IgD-negative memory B cell (primary cell): ENCODE measurements at regions not wholly inside any gene's neighbourhood (a gene's known extent, or its start where the extent isn't known, plus 50 kb on each side); places are given as distances from the start of the nearest gene placed in this dataset.

Source experiments
- H3K27ac Mint-ChIP-seq, 3 donors: one replicate each; pipeline ENCODE4 v1.8.0; 2020 to 2022; ENCODE audit warnings: mild to moderate bottlenecking in 3 of 3, mixed read lengths in 3 of 3, moderate library complexity in 1 of 3
- H3K27me3 Mint-ChIP-seq: one replicate; pipeline ENCODE4 v1.8.0; 2021; ENCODE audit warnings: mixed read lengths
- H3K36me3 Mint-ChIP-seq: one replicate; pipeline ENCODE4 v1.8.0; 2020; ENCODE audit warnings: mild to moderate bottlenecking, mixed read lengths
- H3K4me1 Mint-ChIP-seq, 3 donors: one replicate each; pipeline ENCODE4 v1.8.0; 2020 to 2022; ENCODE audit warnings: mixed read lengths in 3 of 3, mild to moderate bottlenecking in 1 of 3
- H3K4me3 Mint-ChIP-seq, 4 donors: one replicate each; pipeline ENCODE4 v1.8.0; 2020 to 2022; ENCODE audit warnings: mild to moderate bottlenecking in 4 of 4, mixed read lengths in 4 of 4, moderate library complexity in 3 of 4
- H3K9me3 Mint-ChIP-seq, 3 donors: one replicate each; pipeline ENCODE4 v1.8.0; 2020 to 2021; ENCODE audit warnings: mixed read lengths in 3 of 3, mild to moderate bottlenecking in 1 of 3

GRCh38 chr5:125126050-125126449, 379.6 kb upstream of the ZNF608 start:
- H3K27ac Mint-ChIP-seq = no peak overlapping the region
- H3K4me3 Mint-ChIP-seq = no peak overlapping the region
- H3K27me3 Mint-ChIP-seq = no peaks in the 10 kb centered on the region
- H3K36me3 Mint-ChIP-seq = no peaks in the 10 kb centered on the region
- H3K4me1 Mint-ChIP-seq = no peaks in the 10 kb centered on the region
- no peaks in the 10 kb centered on the region for H3K9me3 Mint-ChIP-seq

- H3K4me3 Mint-ChIP-seq = no peak overlapping the region
- no peaks in the 10 kb centered on the region for H3K27me3 Mint-ChIP-seq
- peak overlapping the region in 1 of 3 donors; percentile 11 for H3K27ac Mint-ChIP-seq
- H3K4me1 Mint-ChIP-seq = no peaks in the 10 kb centered on the region
- no peaks in the 10 kb centered on the region for H3K36me3 Mint-ChIP-seq
- no peaks in the 10 kb centered on the region for H3K9me3 Mint-ChIP-seq
Measured at GRCh38 chr5:125129151-125129806, 382.8 kb upstream of the ZNF608 start.

- H3K36me3 Mint-ChIP-seq = no peaks in the 10 kb centered on the region
- no peak overlapping the region for H3K4me3 Mint-ChIP-seq
- no peaks in the 10 kb centered on the region for H3K9me3 Mint-ChIP-seq
- no peak overlapping the region for H3K27ac Mint-ChIP-seq
- H3K27me3 Mint-ChIP-seq = no peaks in the 10 kb centered on the region
- no peaks in the 10 kb centered on the region for H3K4me1 Mint-ChIP-seq
Measured at GRCh38 chr5:125130591-125130990, 384.2 kb upstream of the ZNF608 start.

- Mint-ChIP-seq H3K27me3 (no peaks in the 10 kb centered on the region), H3K4me1 (no peaks in the 10 kb centered on the region), H3K9me3 (peaks cover 0 to 2% (median 0%) of the 10 kb centered on the region in 3 donors), H3K27ac (no peak overlapping the region), H3K36me3 (no peaks in the 10 kb centered on the region), H3K4me3 (no peak overlapping the region)
Measured at GRCh38 chr5:125134216-125135081, 388.0 kb upstream of the ZNF608 start.

- Mint-ChIP-seq H3K4me1 (peaks cover 0 to 4% (median 2%) of the 10 kb centered on the region in 3 donors), H3K36me3 (no peaks in the 10 kb centered on the region), H3K9me3 (peaks cover 0 to 2% (median 0%) of the 10 kb centered on the region in 3 donors), H3K27me3 (no peaks in the 10 kb centered on the region), H3K4me3 (no peak overlapping the region), H3K27ac (no peak overlapping the region)
Measured at GRCh38 chr5:125137535-125137934, 391.1 kb upstream of the ZNF608 start.

- peaks cover 2 to 4% (median 3%) of the 10 kb centered on the region in 3 donors for H3K4me1 Mint-ChIP-seq
- peaks cover 0 to 2% (median 0%) of the 10 kb centered on the region in 3 donors for H3K9me3 Mint-ChIP-seq
- H3K4me3 Mint-ChIP-seq = no peak overlapping the region
- peaks cover 2% of the 10 kb centered on the region for H3K36me3 Mint-ChIP-seq
- H3K27ac Mint-ChIP-seq = no peak overlapping the region
- no peaks in the 10 kb centered on the region for H3K27me3 Mint-ChIP-seq
Measured at GRCh38 chr5:125138266-125138665, 391.8 kb upstream of the ZNF608 start.

GRCh38 chr5:125139590-125139989, 393.2 kb upstream of the ZNF608 start:
- Mint-ChIP-seq H3K9me3 (peaks cover 0 to 2% (median 0%) of the 10 kb centered on the region in 3 donors), H3K27ac (no peak overlapping the region), H3K4me1 (peaks cover 7 to 8% (median 8%) of the 10 kb centered on the region in 3 donors), H3K36me3 (peaks cover 2% of the 10 kb centered on the region), H3K27me3 (no peaks in the 10 kb centered on the region), H3K4me3 (no peak overlapping the region)

- Mint-ChIP-seq H3K4me3 (no peak overlapping the region), H3K36me3 (peaks cover 2% of the 10 kb centered on the region), H3K27ac (no peak overlapping the region), H3K27me3 (no peaks in the 10 kb centered on the region), H3K4me1 (peaks cover 7 to 8% (median 8%) of the 10 kb centered on the region in 3 donors), H3K9me3 (peaks cover 0 to 2% (median 0%) of the 10 kb centered on the region in 3 donors)
Measured at GRCh38 chr5:125140220-125140619, 393.8 kb upstream of the ZNF608 start.

GRCh38 chr5:125140855-125141254, 394.4 kb upstream of the ZNF608 start:
- peaks cover 2% of the 10 kb centered on the region for H3K36me3 Mint-ChIP-seq
- peaks cover 0 to 2% (median 0%) of the 10 kb centered on the region in 3 donors for H3K9me3 Mint-ChIP-seq

GRCh38 chr5:125142458-125142857, 396.0 kb upstream of the ZNF608 start:
- Mint-ChIP-seq H3K27ac (no peak overlapping the region), H3K9me3 (peaks cover 0 to 1% (median 0%) of the 10 kb centered on the region in 3 donors), H3K36me3 (peaks cover 2% of the 10 kb centered on the region), H3K4me3 (no peak overlapping the region), H3K4me1 (peaks cover 7 to 8% (median 8%) of the 10 kb centered on the region in 3 donors), H3K27me3 (no peaks in the 10 kb centered on the region)

More at GRCh38 chr5:125140855-125141254, 394.4 kb upstream of the ZNF608 start:
- H3K27me3 Mint-ChIP-seq = no peaks in the 10 kb centered on the region
- H3K4me1 Mint-ChIP-seq = peaks cover 7 to 8% (median 8%) of the 10 kb centered on the region in 3 donors
- H3K27ac Mint-ChIP-seq = no peak overlapping the region
- peak overlapping the region in 1 of 4 donors; percentile 35 for H3K4me3 Mint-ChIP-seq

- Mint-ChIP-seq H3K36me3 (peaks cover 2% of the 10 kb centered on the region), H3K27ac (no peak overlapping the region), H3K27me3 (no peaks in the 10 kb centered on the region), H3K4me3 (no peak overlapping the region), H3K4me1 (peaks cover 7 to 8% (median 8%) of the 10 kb centered on the region in 3 donors), H3K9me3 (no peaks in the 10 kb centered on the region)
Measured at GRCh38 chr5:125143011-125143410, 396.6 kb upstream of the ZNF608 start.

GRCh38 chr5:125148076-125148475, 401.6 kb upstream of the ZNF608 start:
- no peaks in the 10 kb centered on the region for H3K36me3 Mint-ChIP-seq
- peaks cover 7 to 16% (median 12%) of the 10 kb centered on the region in 3 donors for H3K4me1 Mint-ChIP-seq
- peaks cover 2% of the 10 kb centered on the region for H3K27me3 Mint-ChIP-seq
- H3K4me3 Mint-ChIP-seq = no peak overlapping the region
- no peaks in the 10 kb centered on the region for H3K9me3 Mint-ChIP-seq
- no peak overlapping the region for H3K27ac Mint-ChIP-seq

- H3K27ac Mint-ChIP-seq = no peak overlapping the region
- peaks cover 8 to 16% (median 15%) of the 10 kb centered on the region in 3 donors for H3K4me1 Mint-ChIP-seq
- H3K9me3 Mint-ChIP-seq = no peaks in the 10 kb centered on the region
- H3K4me3 Mint-ChIP-seq = no peak overlapping the region
- H3K27me3 Mint-ChIP-seq = peaks cover 3% of the 10 kb centered on the region
- no peaks in the 10 kb centered on the region for H3K36me3 Mint-ChIP-seq
Measured at GRCh38 chr5:125148706-125149105, 402.3 kb upstream of the ZNF608 start.

- Mint-ChIP-seq H3K9me3 (no peaks in the 10 kb centered on the region), H3K4me3 (no peak overlapping the region), H3K36me3 (no peaks in the 10 kb centered on the region), H3K27ac (no peak overlapping the region), H3K27me3 (peaks cover 3% of the 10 kb centered on the region), H3K4me1 (peaks cover 4 to 12% (median 11%) of the 10 kb centered on the region in 3 donors)
Measured at GRCh38 chr5:125149110-125149509, 402.7 kb upstream of the ZNF608 start.

GRCh38 chr5:125149527-125149926, 403.1 kb upstream of the ZNF608 start:
- H3K4me1 Mint-ChIP-seq = peaks cover 4 to 11% (median 10%) of the 10 kb centered on the region in 3 donors
- peaks cover 3% of the 10 kb centered on the region for H3K27me3 Mint-ChIP-seq
- no peaks in the 10 kb centered on the region for H3K36me3 Mint-ChIP-seq
- no peaks in the 10 kb centered on the region for H3K9me3 Mint-ChIP-seq
- H3K27ac Mint-ChIP-seq = no peak overlapping the region
- no peak overlapping the region for H3K4me3 Mint-ChIP-seq
